A549 (cell line): ENCODE measurements at regions not wholly inside any gene's neighbourhood (a gene's known extent, or its start where the extent isn't known, plus 50 kb on each side); places are given as distances from the start of the nearest gene placed in this dataset.

Experiments
- ATAC-seq, 2 experiments: fragments of 200-7000 bp in 1 of 2; fragments of >200 bp in 1 of 2; cut with Nextera tagmentation in 1 of 2; cut with Tn5 transposase in 1 of 2; 3 replicates each; pipeline versions ENCODE4 v1.8.0 to v1.9.1; 2018 to 2020; ENCODE audit warnings: mild to moderate bottlenecking in 1 of 2, moderate library complexity in 1 of 2
- CTCF ChIA-PET: fragments of 300-600 bp; sonication (Branson Sonifier 250); formaldehyde crosslinking; extraction: SDS; loops from one replicate; lab custom pipeline; 2021; ENCODE audit warnings: antibody characterized with exemption, inconsistent platforms; lab: Yijun Ruan, JAX
- POLR2A ChIA-PET: fragments of 350-600 bp; formaldehyde crosslinking; extraction: SDS; loops from one replicate; lab custom pipeline; 2021; ENCODE audit warnings: antibody characterized with exemption, inconsistent platforms; lab: Yijun Ruan, JAX
- DNase-seq, 2 experiments: peaks; one replicate each; pipeline versions ENCODE4 v3.0.0 to v3.0.0-alpha.2; 2011 to 2016; ENCODE audit warnings: low read depth in 1 of 2, low spot score in 1 of 2
- FAIRE-seq: peaks from 2 replicates; lab custom pipeline; 2011; peaks lifted over from hg19 to GRCh38; lab: Jason Lieb, UNC
- H3K27ac ChIP-seq, 2 experiments: fragments of >200 bp; sonication (Bioruptor Twin); formaldehyde crosslinking; 3 replicates each; pipeline ENCODE4 v1.5.1; 2016 to 2017
- H3K4me1 ChIP-seq: fragments of >200 bp; sonication (Bioruptor Twin); formaldehyde crosslinking; 3 replicates; pipeline ENCODE4 v1.6.1; 2016
- H3K4me2 ChIP-seq: fragments of >200 bp; sonication (Bioruptor Twin); formaldehyde crosslinking; 3 replicates; pipeline ENCODE4 v1.6.1; 2016
- H3K4me3 ChIP-seq: fragments of >200 bp; sonication (Bioruptor Twin); formaldehyde crosslinking; 3 replicates; pipeline ENCODE4 v1.5.1; 2016
- H3K9me3 ChIP-seq: fragments of >200 bp; sonication (Bioruptor Twin); formaldehyde crosslinking; 3 replicates; pipeline ENCODE4 v1.6.1; 2016
- ATOH8 ChIP-seq: fragments of 250-450 bp; sonication (Bioruptor Pico); IDR thresholded peaks from 2 replicates; pipeline ENCODE4 v1.5.0; 2020; ENCODE audit warnings: low read depth, mild to moderate bottlenecking, moderate library complexity
- CBX2 ChIP-seq: fragments of 200-600 bp; sonication (generic); IDR thresholded peaks from 2 replicates; pipeline ENCODE4 v1.6.1; 2016; ENCODE audit warnings: low read depth, mild to moderate bottlenecking, borderline replicate concordance
- CBX8 ChIP-seq: fragments of 200-600 bp; sonication (generic); IDR thresholded peaks from 2 replicates; pipeline ENCODE4 v1.6.1; 2016
- CEBPB ChIP-seq, 2 experiments: fragments of >200 bp in 1 of 2; sonication (Bioruptor Twin) in 1 of 2; formaldehyde crosslinking in 1 of 2; IDR thresholded peaks; 2 replicates each; pipeline ENCODE4 v1.6.1; 2012 to 2016
- CHD2 ChIP-seq: fragments of 150-350 bp; IDR thresholded peaks from 2 replicates; pipeline ENCODE4 v1.6.1; 2014; ENCODE audit warnings: low read length; ENCODE audit not compliant: partially characterized antibody
- E2F6 ChIP-seq: IDR thresholded peaks from 2 replicates; pipeline ENCODE4 v1.6.1; 2012; ENCODE audit warnings: low read depth, borderline replicate concordance
- ELK1 ChIP-seq: fragments of 150-350 bp; IDR thresholded peaks from 2 replicates; pipeline ENCODE4 v1.6.1; 2014; ENCODE audit warnings: low read depth, mild to moderate bottlenecking, low read length
- EP300 ChIP-seq, 2 experiments: fragments of >200 bp; sonication (Bioruptor Twin); formaldehyde crosslinking; IDR thresholded peaks; 2 replicates in 1 of 2; 3 replicates in 1 of 2; pipeline ENCODE4 v1.6.1; 2016 to 2017
- ESRRA ChIP-seq: fragments of 150-350 bp; IDR thresholded peaks from 2 replicates; pipeline ENCODE4 v1.6.1; 2014; ENCODE audit warnings: mild to moderate bottlenecking, low read length, borderline replicate concordance
- FOXS1 ChIP-seq: fragments of 250-450 bp; sonication (Bioruptor Pico); IDR thresholded peaks from 2 replicates; pipeline ENCODE4 v1.5.0; 2020; ENCODE audit warnings: mild to moderate bottlenecking, moderate library complexity
- GATA3 ChIP-seq: IDR thresholded peaks from 2 replicates; pipeline ENCODE4 v1.6.1; 2012; ENCODE audit warnings: borderline replicate concordance
- HDAC2 ChIP-seq: fragments of 200-600 bp; sonication (generic); IDR thresholded peaks from 2 replicates; pipeline ENCODE4 v1.6.1; 2016
- HES2 ChIP-seq: fragments of >200 bp; sonication (Bioruptor Twin); formaldehyde crosslinking; IDR thresholded peaks from 2 replicates; pipeline ENCODE4 v1.6.1; 2016
- HOXA7 ChIP-seq: fragments of 250-450 bp; sonication (Bioruptor Pico); IDR thresholded peaks from 2 replicates; pipeline ENCODE4 v1.5.0; 2020; ENCODE audit warnings: mild to moderate bottlenecking, moderate library complexity
- JUN ChIP-seq, 2 experiments: fragments of >200 bp; sonication (Bioruptor Twin); formaldehyde crosslinking; IDR thresholded peaks; 2 replicates in 1 of 2; 3 replicates in 1 of 2; pipeline ENCODE4 v1.6.1; 2016 to 2017
- KDM5A ChIP-seq: fragments of 200-600 bp; sonication (generic); IDR thresholded peaks from 2 replicates; pipeline ENCODE4 v1.6.1; 2016; ENCODE audit warnings: antibody characterized with exemption, mild to moderate bottlenecking
- MAZ ChIP-seq: fragments of 150-350 bp; IDR thresholded peaks from 2 replicates; pipeline ENCODE4 v1.6.1; 2014; ENCODE audit warnings: antibody characterized with exemption, low read depth, low read length, borderline replicate concordance
- MYC ChIP-seq: IDR thresholded peaks from 2 replicates; pipeline ENCODE4 v1.6.1; 2012; ENCODE audit warnings: mild to moderate bottlenecking, inconsistent platforms, low read length, improper control_type of control experiment, borderline replicate concordance
- POLR2A ChIP-seq: IDR thresholded peaks from 2 replicates; pipeline ENCODE4 v1.6.1; 2012; ENCODE audit warnings: mild to moderate bottlenecking, low read length
- RAD21 ChIP-seq, 2 experiments: fragments of >200 bp in 1 of 2; sonication (Bioruptor Twin) in 1 of 2; formaldehyde crosslinking in 1 of 2; IDR thresholded peaks in 1 of 2; conservative IDR thresholded peaks in 1 of 2; 2 replicates in 1 of 2; 3 replicates in 1 of 2; pipeline ENCODE4 v1.6.1; 2012 to 2018; ENCODE audit warnings: inconsistent platforms in 1 of 2
- REST ChIP-seq: fragments of 200-600 bp; sonication (generic); IDR thresholded peaks from 2 replicates; pipeline ENCODE4 v1.6.1; 2016; ENCODE audit warnings: antibody characterized with exemption, mild to moderate bottlenecking, moderate library complexity
- RNF2 ChIP-seq: fragments of 200-600 bp; sonication (generic); IDR thresholded peaks from 2 replicates; pipeline ENCODE4 v1.6.1; 2016; ENCODE audit warnings: low read depth, mild to moderate bottlenecking, antibody characterized with exemption, moderate library complexity, borderline replicate concordance
- ZFP36 ChIP-seq: fragments of 450-650 bp; IDR thresholded peaks from 2 replicates; pipeline ENCODE4 v1.6.1; 2014; ENCODE audit warnings: borderline replicate concordance; ENCODE audit not compliant: partially characterized antibody
- ZNF302 ChIP-seq: fragments of 250-450 bp; sonication (Bioruptor Pico); IDR thresholded peaks from 2 replicates; pipeline ENCODE4 v1.9.0; 2021; ENCODE audit warnings: inconsistent platforms, mild to moderate bottlenecking, moderate library complexity
- WGBS: methylation state at CpG from one replicate; pipeline ENCODE4 v1.1.6; 2017; ENCODE audit errors: missing lambda C conversion rate; 5-methylcytosine and 5-hydroxymethylcytosine counted together

GRCh38 chr10:6333086-6333485 lies 130.4 kb downstream of the PFKFB3 start:
- H3K27ac ChIP-seq, result no peak overlapping the region
- no peak for DNase-seq
- H3K4me2 ChIP-seq, result no peak overlapping the region
- POLR2A ChIA-PET, result no interaction called here
- FAIRE-seq, result no peak
- H3K9me3 ChIP-seq, result peaks cover 12% of the 10 kb centered on the region; the same call in 2 of the 3 replicates
- H3K4me1 ChIP-seq, result no peaks in the 10 kb centered on the region
- H3K4me3 ChIP-seq, result no peak overlapping the region
- CTCF ChIA-PET, result no interaction called here
- no peak for ATAC-seq
- WGBS, result 81% methylated on average over 4 of the region's 4 CpGs
- TF ChIP-seq HDAC2, result no peak
- no peak for TF ChIP-seq ESRRA
- TF ChIP-seq ELK1, result no peak
- no peak for TF ChIP-seq CHD2
- no peak for TF ChIP-seq CBX8
- no peak for TF ChIP-seq JUN (IDR thresholded peaks at IDR 0.05)

- FAIRE-seq (no peak), ATAC-seq (no peak), DNase-seq (no peak)
- 58% methylated on average over 2 of the region's 2 CpGs for WGBS
- H3K4me2 ChIP-seq, result no peak overlapping the region
- H3K9me3 ChIP-seq, result peaks cover 12% of the 10 kb centered on the region; the same call in 2 of the 3 replicates
- H3K27ac ChIP-seq, result no peak overlapping the region
- TF ChIP-seq ZNF302 (CRISPR knock-in tag) (no peak), E2F6 (no peak), ZFP36 (no peak), RNF2 (no peak)
- no peaks in the 10 kb centered on the region for H3K4me1 ChIP-seq
- ChIA-PET POLR2A (no interaction called here), CTCF (interaction anchor here (1.6 kb wide), 1 partner anchor 68 kb away, joined by 4 read pairs; no protein-coding TSS in a partner anchor)
- no peak overlapping the region for H3K4me3 ChIP-seq
These were observed 131.2 kb downstream of the PFKFB3 start for GRCh38 chr10:6333973-6334372.

GRCh38 chr10:6336016-6336415 lies 133.3 kb downstream of the PFKFB3 start:
- ATAC-seq (no peak), FAIRE-seq (no peak), DNase-seq (no peak)
- H3K4me1 ChIP-seq, result no peaks in the 10 kb centered on the region
- WGBS, result 92% methylated on average over 3 of the region's 3 CpGs
- peak overlapping the region in 1 of 2 experiments; percentile 21; a peak in 2 of 6 replicates for H3K27ac ChIP-seq
- H3K4me3 ChIP-seq, result no peak overlapping the region
- ChIA-PET POLR2A (no interaction called here), CTCF (interaction anchor here (1.2 kb wide), 1 partner anchor 13 kb away, joined by 3 read pairs; no protein-coding TSS in a partner anchor)
- no peak for TF ChIP-seq CBX2
- TF ChIP-seq CBX8, result no peak
- TF ChIP-seq HOXA7, result no peak
- no peak for TF ChIP-seq ESRRA
- peaks cover 12% of the 10 kb centered on the region; the same call in 2 of the 3 replicates for H3K9me3 ChIP-seq
- no peak overlapping the region for H3K4me2 ChIP-seq

- FAIRE-seq (no peak), DNase-seq (no peak), ATAC-seq (no peak)
- Histone ChIP-seq H3K9me3 (peaks cover 12% of the 10 kb centered on the region; the same call in 2 of the 3 replicates), H3K4me1 (0 out of 3 replicates have a peak, but pooled peaks cover 5% of the 10 kb centered on the region), H3K4me3 (no peak overlapping the region), H3K4me2 (no peak overlapping the region), H3K27ac (0 out of 6 replicates have a peak overlapping the region, but pooled peaks of 1 of the 2 experiments have one; percentile 32)
- 85% methylated on average over 6 of the region's 6 CpGs for WGBS
- TF ChIP-seq HES2 (no peak), POLR2A (no peak), MAZ (no peak), CBX8 (no peak), RAD21 (conservative IDR thresholded peaks at IDR 0.05 in 1 of 2, IDR thresholded peaks at IDR 0.05 in 1 of 2) (no peak), ATOH8 (CRISPR knock-in tag) (no peak), REST (no peak), ZFP36 (no peak), KDM5A (no peak), GATA3 (no peak), CEBPB (IDR thresholded peaks at IDR 0.05) (no peak), EP300 (IDR thresholded peaks at IDR 0.05) (no peak), MYC (no peak), FOXS1 (no peak)
- CTCF ChIA-PET, result interaction anchor here (0.6 to 1.1 kb wide), 4 partner anchors 9 to 135 kb away, joined by 3 read pairs; partner anchors contain the start of gene PFKFB3
- POLR2A ChIA-PET, result no interaction called here
These were observed 134.7 kb downstream of the PFKFB3 start for GRCh38 chr10:6337382-6337781.
